A673 (cell line): ENCODE measurements at regions not wholly inside any gene's neighbourhood (a gene's known extent, or its start where the extent isn't known, plus 50 kb on each side); places are given as distances from the start of the nearest gene placed in this dataset.

Source experiments
- EZH2 ChIP-seq: fragments of 200-600 bp; sonication (generic); IDR thresholded peaks from 2 replicates; pipeline ENCODE4 v1.6.1; 2017; ENCODE audit warnings: borderline replicate concordance, low read depth, mild to moderate bottlenecking, mixed read lengths, antibody characterized with exemption, low read length; ENCODE audit not compliant: poor library complexity, severe bottlenecking
- TF ChIP-seq, protein P1 (sequence below): fragments of 300-800, 200-600 bp; sonication (generic); conservative IDR thresholded peaks from 2 replicates; pipeline ENCODE4 v1.5.1; 2017; ENCODE audit warnings: low read depth, mild to moderate bottlenecking, antibody characterized with exemption, low read length, moderate library complexity, mixed read lengths

DNA sequence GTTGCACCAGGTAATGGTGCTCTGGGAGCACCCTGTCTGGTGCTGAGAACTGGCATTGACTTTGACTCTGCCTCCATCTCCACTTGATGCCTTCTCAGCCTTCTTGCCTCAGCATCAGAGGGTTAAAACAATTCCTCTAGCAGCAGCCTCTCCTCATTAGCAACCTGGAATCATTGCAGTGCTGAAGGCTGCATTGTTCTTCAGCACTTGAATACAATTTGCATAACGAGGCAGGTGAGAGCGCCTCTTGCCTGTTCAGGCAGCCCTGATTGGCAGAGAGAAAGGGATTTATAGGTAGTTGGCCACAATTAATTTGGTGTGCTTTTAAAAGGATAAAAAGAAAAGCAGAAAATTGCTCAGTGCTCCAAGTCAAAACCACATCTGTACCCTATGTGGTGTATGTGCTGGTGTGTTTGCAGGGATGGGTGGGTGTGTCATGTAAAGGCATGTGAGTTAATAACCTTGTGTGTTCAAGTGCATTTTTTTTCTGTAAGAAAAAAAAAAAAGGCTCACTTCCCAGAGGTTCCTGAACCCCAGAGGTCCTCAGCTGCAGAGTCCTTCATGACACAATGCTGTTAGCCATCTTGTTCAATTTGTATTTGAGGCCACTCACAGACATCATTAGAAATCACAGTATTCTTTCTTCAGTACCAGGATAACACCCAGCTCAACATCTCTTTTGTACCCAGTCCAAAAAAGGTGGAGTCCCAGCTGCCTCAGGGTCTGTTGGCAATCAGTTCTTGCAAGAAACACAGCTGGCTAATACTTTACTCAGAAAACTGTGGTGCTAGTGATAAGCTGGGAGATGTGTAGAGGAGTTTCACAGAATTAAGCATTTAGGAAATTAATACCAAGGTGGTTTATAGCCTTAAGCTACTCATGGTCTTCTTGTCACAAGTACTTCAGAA is 385.6 kb downstream of the GRIN2B start:
- TF ChIP-seq, protein P1, sequence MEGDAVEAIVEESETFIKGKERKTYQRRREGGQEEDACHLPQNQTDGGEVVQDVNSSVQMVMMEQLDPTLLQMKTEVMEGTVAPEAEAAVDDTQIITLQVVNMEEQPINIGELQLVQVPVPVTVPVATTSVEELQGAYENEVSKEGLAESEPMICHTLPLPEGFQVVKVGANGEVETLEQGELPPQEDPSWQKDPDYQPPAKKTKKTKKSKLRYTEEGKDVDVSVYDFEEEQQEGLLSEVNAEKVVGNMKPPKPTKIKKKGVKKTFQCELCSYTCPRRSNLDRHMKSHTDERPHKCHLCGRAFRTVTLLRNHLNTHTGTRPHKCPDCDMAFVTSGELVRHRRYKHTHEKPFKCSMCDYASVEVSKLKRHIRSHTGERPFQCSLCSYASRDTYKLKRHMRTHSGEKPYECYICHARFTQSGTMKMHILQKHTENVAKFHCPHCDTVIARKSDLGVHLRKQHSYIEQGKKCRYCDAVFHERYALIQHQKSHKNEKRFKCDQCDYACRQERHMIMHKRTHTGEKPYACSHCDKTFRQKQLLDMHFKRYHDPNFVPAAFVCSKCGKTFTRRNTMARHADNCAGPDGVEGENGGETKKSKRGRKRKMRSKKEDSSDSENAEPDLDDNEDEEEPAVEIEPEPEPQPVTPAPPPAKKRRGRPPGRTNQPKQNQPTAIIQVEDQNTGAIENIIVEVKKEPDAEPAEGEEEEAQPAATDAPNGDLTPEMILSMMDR, result no peak
- TF ChIP-seq EZH2, result no peak
